ENCODE measurements at regions not wholly inside any gene's neighbourhood (a gene's known extent, or its start where the extent isn't known, plus 50 kb on each side); places are given as distances from the start of the nearest gene placed in this dataset.

- no peak for TF ChIP-seq ZBTB40 (IDR thresholded peaks at IDR 0.05; ENCODE audit: borderline replicate concordance)
- no peak for TF ChIP-seq SREBF2 (IDR thresholded peaks at IDR 0.05; ENCODE audit: low read length)
- TF ChIP-seq CUX1 (IDR thresholded peaks at IDR 0.05; ENCODE audit: insufficient replicate concordance, low read depth, low read length), result no peak
- no peak for TF ChIP-seq PKNOX1 (IDR thresholded peaks at IDR 0.05)
- no peak for TF ChIP-seq ZBTB11 (CRISPR knock-in tag; IDR thresholded peaks at IDR 0.05)
- no peak for TF ChIP-seq NKRF (conservative IDR thresholded peaks at IDR 0.05)
- no peak for TF ChIP-seq CHD4 (IDR thresholded peaks at IDR 0.05)
Observed at GRCh38 chr7:46432708-46433107, 511.6 kb upstream of the IGFBP3 start (continued).
